NT2/D1 (cell line): ENCODE measurements at regions not wholly inside any gene's neighbourhood (a gene's known extent, or its start where the extent isn't known, plus 50 kb on each side); places are given as distances from the start of the nearest gene placed in this dataset.

ENCODE experiments used
- DNase-seq: peaks from one replicate; pipeline ENCODE4 v3.0.0-alpha.2; 2011; ENCODE audit warnings: low read depth, low spot score
- H3K27me3 ChIP-seq: 2 replicates; pipeline ENCODE4 v1.6.0; 2011; ENCODE audit warnings: mild to moderate bottlenecking; ENCODE audit not compliant: insufficient read length, insufficient read depth
- H3K36me3 ChIP-seq: 2 replicates; pipeline ENCODE4 v1.6.1; 2011; ENCODE audit warnings: mild to moderate bottlenecking, low read length, mixed read lengths; ENCODE audit not compliant: insufficient read depth, insufficient read length
- H3K4me1 ChIP-seq: 2 replicates; pipeline ENCODE4 v1.5.1; 2011; ENCODE audit not compliant: insufficient read depth, insufficient read length
- H3K4me3 ChIP-seq: 2 replicates; pipeline ENCODE4 v1.5.1; 2011; ENCODE audit warnings: low read depth; ENCODE audit not compliant: insufficient read length
- H3K9ac ChIP-seq: 2 replicates; pipeline ENCODE4 v1.6.0; 2011; ENCODE audit warnings: low read depth; ENCODE audit not compliant: insufficient read length
- H3K9me3 ChIP-seq: 2 replicates; pipeline ENCODE4 v1.5.1; 2011; ENCODE audit warnings: mild to moderate bottlenecking, low read length; ENCODE audit not compliant: insufficient read depth
- SUZ12 ChIP-seq: IDR thresholded peaks from 2 replicates; pipeline ENCODE4 v1.6.1; 2011; ENCODE audit not compliant: insufficient read length, insufficient read depth; ENCODE audit errors: extremely low read depth
- YY1 ChIP-seq: IDR thresholded peaks from 2 replicates; pipeline ENCODE4 v1.6.1; 2011; ENCODE audit not compliant: insufficient read length, insufficient read depth
- ZNF274 ChIP-seq: IDR thresholded peaks from 2 replicates; pipeline ENCODE4 v1.6.1; 2011; ENCODE audit warnings: mild to moderate bottlenecking, low read depth, low read length

DNA sequence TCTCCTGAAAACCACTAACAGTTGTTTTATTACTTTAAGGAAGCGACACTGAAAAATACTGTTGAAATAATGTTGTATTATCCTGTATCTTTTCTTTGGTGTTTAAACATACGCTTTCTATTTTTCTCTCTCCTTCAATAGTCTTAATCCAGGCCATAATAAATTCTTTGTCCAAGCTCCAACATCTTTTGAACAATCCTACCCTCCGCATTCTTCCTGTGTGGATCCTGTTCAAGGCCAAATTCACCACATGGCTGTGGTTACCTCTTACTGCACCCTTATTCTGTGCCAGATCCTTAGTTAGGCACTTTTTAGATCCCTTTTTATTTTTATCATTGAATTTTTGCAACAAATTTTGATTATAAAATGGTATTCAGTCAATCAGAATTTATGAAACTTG lies 1691.5 kb downstream of the MAT2B start:
- no peaks in the 10 kb centered on the region for H3K4me1 ChIP-seq
- H3K9me3 ChIP-seq, result no peaks in the 10 kb centered on the region
- no peak for DNase-seq
- no peak for TF ChIP-seq YY1
- TF ChIP-seq ZNF274, result no peak
- TF ChIP-seq SUZ12, result no peak
- H3K9ac ChIP-seq, result no peak overlapping the region
- H3K36me3 ChIP-seq, result no peaks in the 10 kb centered on the region
- no peak overlapping the region for H3K4me3 ChIP-seq
- no peaks in the 10 kb centered on the region for H3K27me3 ChIP-seq

DNA sequence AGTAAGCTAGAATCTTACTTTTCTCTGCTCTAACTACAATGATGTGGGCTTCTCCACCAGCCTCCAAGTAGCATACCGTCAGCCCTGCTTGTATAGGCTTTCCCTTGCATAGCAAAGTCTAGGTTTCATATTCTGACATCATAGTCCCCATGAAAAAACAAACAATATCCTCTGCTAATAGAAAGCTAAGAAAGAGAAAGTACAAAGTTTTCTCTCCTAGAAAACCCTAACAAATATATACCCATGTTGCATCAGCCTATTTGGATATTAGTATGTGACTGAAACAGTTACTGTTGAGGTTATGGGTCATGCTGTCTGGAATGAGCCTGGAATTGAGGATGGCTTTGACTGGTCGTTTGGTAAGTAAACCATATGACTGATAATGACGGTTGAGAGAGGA lies 1696.0 kb downstream of the MAT2B start:
- no peak for DNase-seq
- TF ChIP-seq ZNF274, result no peak
- TF ChIP-seq YY1, result no peak
- no peak for TF ChIP-seq SUZ12
- no peaks in the 10 kb centered on the region for H3K36me3 ChIP-seq

DNA sequence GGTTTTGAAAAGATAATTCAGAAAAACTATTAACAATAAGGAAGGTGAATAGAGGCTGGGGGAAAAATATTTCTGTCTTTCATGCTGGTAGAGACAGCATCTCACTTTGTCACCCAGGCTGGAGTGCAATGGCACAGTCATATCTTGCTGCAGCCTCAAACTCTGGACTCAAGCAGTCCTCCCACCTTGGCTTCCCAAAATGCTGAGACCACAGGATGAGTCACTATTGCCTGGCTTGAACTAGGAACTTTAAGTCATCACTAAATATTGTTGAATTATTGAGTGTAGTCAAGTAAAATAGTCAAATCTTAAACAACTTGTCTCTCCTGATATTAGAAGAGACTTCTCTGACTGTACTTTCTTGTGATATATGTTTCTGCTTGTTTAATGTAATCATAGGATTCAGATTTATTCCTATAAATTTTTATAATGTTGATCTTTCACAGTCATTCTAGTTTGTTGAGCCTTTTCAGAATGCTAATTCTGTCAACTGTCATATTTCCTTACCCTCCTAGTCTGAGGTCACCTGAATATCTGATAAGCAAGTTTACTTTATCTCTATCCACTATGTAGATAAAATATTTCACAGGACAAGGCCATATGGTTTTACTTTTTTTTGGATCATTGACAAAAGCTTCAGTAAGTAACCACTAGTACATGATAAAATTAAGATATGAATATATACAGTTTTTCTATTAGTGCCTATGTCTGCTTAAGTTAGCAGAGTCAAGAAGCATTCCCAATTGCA lies 1696.5 kb downstream of the MAT2B start:
- TF ChIP-seq ZNF274 (no peak), YY1 (no peak), SUZ12 (no peak)
- H3K9ac ChIP-seq, result no peak overlapping the region
- DNase-seq, result no peak

More for the DNA sequence above, 1696.0 kb downstream of the MAT2B start:
- H3K27me3 ChIP-seq, result no peaks in the 10 kb centered on the region
- H3K4me3 ChIP-seq, result no peak overlapping the region
- H3K9me3 ChIP-seq, result no peaks in the 10 kb centered on the region
- no peak overlapping the region for H3K9ac ChIP-seq
- no peaks in the 10 kb centered on the region for H3K4me1 ChIP-seq

DNA sequence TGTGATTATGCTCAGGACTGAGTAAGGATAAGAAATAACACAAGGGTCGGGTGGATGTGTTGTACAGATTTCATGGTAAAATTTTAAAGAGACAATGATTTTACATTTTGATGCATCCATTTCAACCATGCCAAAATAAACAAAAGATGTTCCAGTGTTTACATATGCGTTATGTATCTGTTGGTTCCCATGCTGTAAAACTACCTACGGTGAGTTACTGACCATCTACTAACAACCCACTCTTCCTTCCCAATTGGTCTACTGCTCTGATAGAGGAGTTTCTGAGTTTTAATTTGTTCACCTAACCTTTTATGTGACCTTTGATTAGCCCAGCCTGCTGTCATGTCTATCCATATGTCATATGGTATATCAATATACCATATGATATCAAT lies 1697.1 kb downstream of the MAT2B start:
- no peak overlapping the region for H3K4me3 ChIP-seq
- no peak overlapping the region for H3K9ac ChIP-seq
- no peak for TF ChIP-seq ZNF274
- TF ChIP-seq SUZ12, result no peak
- no peak for TF ChIP-seq YY1
- DNase-seq, result no peak
- no peaks in the 10 kb centered on the region for H3K9me3 ChIP-seq
- H3K36me3 ChIP-seq, result no peaks in the 10 kb centered on the region
- H3K4me1 ChIP-seq, result no peaks in the 10 kb centered on the region
- no peaks in the 10 kb centered on the region for H3K27me3 ChIP-seq

More for the DNA sequence above, 1696.5 kb downstream of the MAT2B start:
- H3K4me1 ChIP-seq, result no peaks in the 10 kb centered on the region
- no peaks in the 10 kb centered on the region for H3K36me3 ChIP-seq
- no peak overlapping the region for H3K4me3 ChIP-seq
- H3K27me3 ChIP-seq, result no peaks in the 10 kb centered on the region
- H3K9me3 ChIP-seq, result no peaks in the 10 kb centered on the region

DNA sequence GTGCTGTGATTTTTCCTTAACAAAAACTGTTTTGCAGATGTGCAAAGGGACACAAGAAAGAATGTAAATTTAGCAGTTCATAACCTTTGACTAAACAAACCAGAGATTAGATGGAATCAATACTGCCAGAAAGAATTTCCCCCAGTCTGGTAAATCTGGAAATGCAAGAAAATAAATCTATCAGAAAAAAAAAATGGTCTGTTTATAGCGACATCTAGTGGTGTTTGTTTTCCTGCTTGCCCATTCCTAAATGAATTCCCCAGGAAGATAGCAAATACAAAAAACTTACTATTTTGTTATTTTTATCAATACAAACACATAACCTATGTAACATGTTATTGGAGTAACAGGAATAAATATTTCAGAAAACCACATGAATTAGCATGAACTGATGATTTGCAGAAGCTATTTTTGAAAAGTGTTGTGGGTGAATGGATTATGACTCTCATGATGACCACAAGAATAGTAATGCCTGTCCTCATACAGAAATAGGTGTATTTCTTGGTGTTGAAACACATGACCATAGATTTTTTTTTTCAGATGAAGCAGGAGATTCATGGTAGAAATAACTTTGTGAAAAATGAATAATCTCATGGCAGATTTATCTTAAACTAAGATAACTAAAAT lies 1703.8 kb downstream of the MAT2B start:
- no peak for DNase-seq
- TF ChIP-seq SUZ12 (no peak), ZNF274 (no peak), YY1 (no peak)
- H3K9me3 ChIP-seq, result no peaks in the 10 kb centered on the region

GRCh38 chr5:165224366-165225045 lies 1719.1 kb downstream of the MAT2B start:
- H3K4me1 ChIP-seq, result no peaks in the 10 kb centered on the region
- TF ChIP-seq YY1, result no peak
- TF ChIP-seq ZNF274, result no peak
- TF ChIP-seq SUZ12, result no peak
- no peaks in the 10 kb centered on the region for H3K9me3 ChIP-seq
- H3K27me3 ChIP-seq, result no peaks in the 10 kb centered on the region
- H3K9ac ChIP-seq, result no peak overlapping the region
- no peak overlapping the region for H3K4me3 ChIP-seq
- H3K36me3 ChIP-seq, result no peaks in the 10 kb centered on the region
- DNase-seq, result no peak

More for the DNA sequence above, 1703.8 kb downstream of the MAT2B start:
- H3K4me1 ChIP-seq, result no peaks in the 10 kb centered on the region
- no peaks in the 10 kb centered on the region for H3K36me3 ChIP-seq
- no peak overlapping the region for H3K9ac ChIP-seq
- no peak overlapping the region for H3K4me3 ChIP-seq
- H3K27me3 ChIP-seq, result no peaks in the 10 kb centered on the region

DNA sequence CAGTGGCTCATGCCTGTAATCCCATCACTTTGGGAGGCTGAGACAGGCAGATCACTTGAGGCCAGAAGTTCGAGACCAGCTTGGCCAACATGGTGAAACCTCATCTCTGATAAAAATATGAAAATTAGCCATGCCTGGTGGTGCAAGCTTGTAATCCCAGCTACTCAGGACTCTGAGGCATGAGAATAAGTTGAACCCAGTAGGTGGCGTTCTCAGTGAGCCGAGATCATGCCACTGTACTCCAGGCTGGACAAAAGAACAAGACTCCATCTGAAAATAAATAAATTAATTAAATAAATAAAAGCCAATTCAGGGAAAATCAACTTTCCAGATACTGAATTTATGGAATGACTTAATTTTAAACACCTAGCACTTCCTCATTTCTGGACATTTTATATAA lies 1722.1 kb downstream of the MAT2B start:
- Histone ChIP-seq H3K27me3 (no peaks in the 10 kb centered on the region), H3K4me1 (no peaks in the 10 kb centered on the region), H3K4me3 (no peak overlapping the region), H3K9ac (no peak overlapping the region), H3K36me3 (no peaks in the 10 kb centered on the region), H3K9me3 (no peaks in the 10 kb centered on the region)
- no peak for DNase-seq
- no peak for TF ChIP-seq ZNF274
- TF ChIP-seq SUZ12, result no peak
- no peak for TF ChIP-seq YY1
